SKM-1 (cell line): ENCODE measurements at regions not wholly inside any gene's neighbourhood (a gene's known extent, or its start where the extent isn't known, plus 50 kb on each side); places are given as distances from the start of the nearest gene placed in this dataset.
"Not testable (repeated sequence)": the region's sequence is repeated elsewhere in the genome, so short reads cannot be mapped to it uniquely, and the experiment has no call there.

ENCODE experiments used
- DNase-seq: peaks from one replicate; lab custom pipeline; 2025; ENCODE audit not compliant: unreplicated experiment; lab: John Stamatoyannopoulos, UW

- peak; percentile 12 for DNase-seq
These were observed 114.0 kb downstream of the C16orf95 start for GRCh38 chr16:87203060-87203656.

GRCh38 chr16:87206646-87207451 lies 110.3 kb downstream of the C16orf95 start:
- DNase-seq: no peak

- DNase-seq: no peak
These were observed 109.7 kb downstream of the C16orf95 start for GRCh38 chr16:87207509-87207908.

- DNase-seq: no peak
These were observed 109.2 kb downstream of the C16orf95 start for GRCh38 chr16:87207965-87208364.

- not testable (repeated sequence) for DNase-seq
These were observed 108.2 kb downstream of the C16orf95 start for GRCh38 chr16:87208968-87209367.

- no peak for DNase-seq
These were observed 107.2 kb downstream of the C16orf95 start for GRCh38 chr16:87209808-87210512.

- no peak for DNase-seq
These were observed 106.3 kb downstream of the C16orf95 start for GRCh38 chr16:87210894-87211293.

GRCh38 chr16:87212026-87212425 lies 105.2 kb downstream of the C16orf95 start:
- DNase-seq: no peak

GRCh38 chr16:87213536-87213935 lies 103.7 kb downstream of the C16orf95 start:
- DNase-seq: no peak

GRCh38 chr16:87216148-87216840 lies 100.9 kb downstream of the C16orf95 start:
- DNase-seq: no peak

- DNase-seq: no peak
These were observed 100.3 kb downstream of the C16orf95 start for GRCh38 chr16:87216841-87217275.

GRCh38 chr16:87217802-87218201 lies 99.4 kb downstream of the C16orf95 start:
- not testable (repeated sequence) for DNase-seq

GRCh38 chr16:87218281-87219055 lies 98.7 kb downstream of the C16orf95 start:
- no peak for DNase-seq

GRCh38 chr16:87219287-87219909 lies 97.8 kb downstream of the C16orf95 start:
- no peak for DNase-seq

GRCh38 chr16:87221633-87222032 lies 95.6 kb downstream of the C16orf95 start:
- no peak for DNase-seq

GRCh38 chr16:87222335-87222734 lies 94.9 kb downstream of the C16orf95 start:
- no peak for DNase-seq

- no peak for DNase-seq
These were observed 93.4 kb downstream of the C16orf95 start for GRCh38 chr16:87223656-87224248.

GRCh38 chr16:87226926-87227295 lies 90.3 kb downstream of the C16orf95 start:
- DNase-seq: no peak

- no peak for DNase-seq
These were observed 89.8 kb downstream of the C16orf95 start for GRCh38 chr16:87227296-87227951.
